WTC11 (cell line): ENCODE measurements at regions not wholly inside any gene's neighbourhood (a gene's known extent, or its start where the extent isn't known, plus 50 kb on each side); places are given as distances from the start of the nearest gene placed in this dataset.

Experiments
- ATAC-seq: fragments of 200-7000 bp; cut with Tn5 transposase; 2 replicates; pipeline ENCODE4 v1.10.0; 2021; ENCODE audit warnings: mild to moderate bottlenecking, moderate library complexity
- CTCF ChIA-PET: fragments of 300-600 bp; sonication (Branson Sonifier 250); formaldehyde crosslinking; loops from one replicate; lab custom pipeline; 2021; ENCODE audit warnings: antibody characterized with exemption; lab: Charles Lee
- POLR2A ChIA-PET: fragments of 350-600 bp; sonication (Branson Sonifier 250); formaldehyde crosslinking; loops from one replicate; lab custom pipeline; 2021; ENCODE audit warnings: antibody characterized with exemption; lab: Charles Lee
- DNase-seq: peaks from one replicate; pipeline ENCODE4 v3.0.0; 2021; ENCODE audit warnings: low spot score
- H3K27ac Mint-ChIP-seq: 2 replicates; pipeline ENCODE4 v1.8.0; 2021; ENCODE audit warnings: mixed read lengths
- H3K27me3 Mint-ChIP-seq: 2 replicates; pipeline ENCODE4 v1.8.0; 2021; ENCODE audit warnings: low read depth, mild to moderate bottlenecking, moderate library complexity, mixed read lengths
- H3K36me3 Mint-ChIP-seq: 2 replicates; pipeline ENCODE4 v1.8.0; 2021; ENCODE audit warnings: mixed read lengths
- H3K4me1 Mint-ChIP-seq: 2 replicates; pipeline ENCODE4 v1.8.0; 2022; ENCODE audit warnings: mixed read lengths
- H3K4me3 Mint-ChIP-seq: 2 replicates; pipeline ENCODE4 v1.8.0; 2021; ENCODE audit warnings: mild to moderate bottlenecking, moderate library complexity, mixed read lengths
- H3K9me3 Mint-ChIP-seq: 2 replicates; pipeline ENCODE4 v1.8.0; 2021; ENCODE audit warnings: mixed read lengths
- ARID4B ChIP-seq: sonication (generic); formaldehyde crosslinking; IDR thresholded peaks from 2 replicates; pipeline ENCODE4 v1.8.0; 2023; ENCODE audit warnings: missing genetic modification reagents, mild to moderate bottlenecking, borderline replicate concordance
- ATF3 ChIP-seq: sonication (generic); formaldehyde crosslinking; conservative IDR thresholded peaks from 2 replicates; pipeline ENCODE4 v1.8.1; 2022; ENCODE audit warnings: mild to moderate bottlenecking, missing genetic modification reagents
- ATF6 ChIP-seq: sonication (generic); formaldehyde crosslinking; IDR thresholded peaks from 2 replicates; pipeline ENCODE4 v1.8.1; 2023; ENCODE audit warnings: mild to moderate bottlenecking, missing genetic modification reagents
- CREB1 ChIP-seq: sonication (generic); formaldehyde crosslinking; IDR thresholded peaks from 2 replicates; pipeline ENCODE4 v1.8.0; 2023; ENCODE audit warnings: mild to moderate bottlenecking, missing genetic modification reagents
- E2F5 ChIP-seq: sonication (generic); formaldehyde crosslinking; IDR thresholded peaks from 2 replicates; pipeline ENCODE4 v1.8.1; 2022; ENCODE audit warnings: mild to moderate bottlenecking, moderate library complexity, missing genetic modification reagents
- ELF4 ChIP-seq: sonication (generic); formaldehyde crosslinking; IDR thresholded peaks from 2 replicates; pipeline ENCODE4 v1.8.1; 2022; ENCODE audit warnings: low read depth, mild to moderate bottlenecking, moderate library complexity, missing genetic modification reagents
- EMX1 ChIP-seq: fragments of 250-450 bp; sonication (Bioruptor Pico); IDR thresholded peaks from 2 replicates; pipeline ENCODE4 v1.8.0; 2021; ENCODE audit warnings: mild to moderate bottlenecking
- GABPB1 ChIP-seq: sonication (generic); formaldehyde crosslinking; IDR thresholded peaks from 2 replicates; pipeline ENCODE4 v1.8.1; 2023; ENCODE audit warnings: mild to moderate bottlenecking, missing genetic modification reagents
- JAZF1 ChIP-seq: fragments of 250-450 bp; sonication (Bioruptor Pico); IDR thresholded peaks from 2 replicates; pipeline ENCODE4 v1.9.0; 2021; ENCODE audit warnings: moderate library complexity, mild to moderate bottlenecking, inconsistent platforms
- KAT7 ChIP-seq: sonication (generic); formaldehyde crosslinking; IDR thresholded peaks from 2 replicates; pipeline ENCODE4 v1.8.1; 2023; ENCODE audit warnings: missing genetic modification reagents, mild to moderate bottlenecking, borderline replicate concordance
- NFYB ChIP-seq: sonication (generic); formaldehyde crosslinking; conservative IDR thresholded peaks from 2 replicates; pipeline ENCODE4 v1.8.0; 2022; ENCODE audit warnings: low read depth, missing genetic modification reagents
- NR2C2 ChIP-seq: sonication (generic); formaldehyde crosslinking; IDR thresholded peaks from 2 replicates; pipeline ENCODE4 v1.8.0; 2022; ENCODE audit warnings: mild to moderate bottlenecking, missing genetic modification reagents
- TEAD1 ChIP-seq: sonication (generic); formaldehyde crosslinking; IDR thresholded peaks from 2 replicates; pipeline ENCODE4 v1.8.0; 2022; ENCODE audit warnings: mild to moderate bottlenecking, missing genetic modification reagents
- ZBTB21 ChIP-seq: sonication (generic); formaldehyde crosslinking; IDR thresholded peaks from 2 replicates; pipeline ENCODE4 v1.8.1; 2023; ENCODE audit warnings: mild to moderate bottlenecking, missing genetic modification reagents, borderline replicate concordance
- ZNF121 ChIP-seq: sonication (generic); formaldehyde crosslinking; IDR thresholded peaks from 2 replicates; pipeline ENCODE4 v1.8.0; 2023; ENCODE audit warnings: missing genetic modification reagents
- ZNF317 ChIP-seq: sonication (generic); formaldehyde crosslinking; IDR thresholded peaks from 2 replicates; pipeline ENCODE4 v1.8.1; 2023; ENCODE audit warnings: low read depth, mild to moderate bottlenecking, moderate library complexity, missing genetic modification reagents, borderline replicate concordance
- ZNF396 ChIP-seq: fragments of 250-450 bp; sonication (Bioruptor Pico); IDR thresholded peaks from 2 replicates; pipeline ENCODE4 v1.8.0; 2021; ENCODE audit warnings: mild to moderate bottlenecking, moderate library complexity, borderline replicate concordance
- ZNF671 ChIP-seq: fragments of 250-450 bp; sonication (Bioruptor Pico); IDR thresholded peaks from 2 replicates; pipeline ENCODE4 v1.8.0; 2021; ENCODE audit warnings: mild to moderate bottlenecking
- TF ChIP-seq, protein P1 (sequence below): fragments of 250-450 bp; sonication (Bioruptor Pico); conservative IDR thresholded peaks from 2 replicates; pipeline ENCODE4 v1.9.0; 2021; ENCODE audit warnings: mild to moderate bottlenecking
- TF ChIP-seq, protein P2 (sequence below): fragments of 250-450 bp; sonication (Bioruptor Pico); IDR thresholded peaks from 2 replicates; pipeline ENCODE4 v1.9.0; 2021; ENCODE audit warnings: moderate library complexity, mild to moderate bottlenecking, inconsistent platforms, borderline replicate concordance
- TF ChIP-seq, protein P3 (sequence below): sonication (generic); formaldehyde crosslinking; IDR thresholded peaks from 2 replicates; pipeline ENCODE4 v1.8.1; 2022; ENCODE audit warnings: missing genetic modification reagents, borderline replicate concordance
- TF ChIP-seq, protein P4 (sequence below): sonication (generic); formaldehyde crosslinking; IDR thresholded peaks from 2 replicates; pipeline ENCODE4 v1.8.1; 2023; ENCODE audit warnings: mild to moderate bottlenecking, missing genetic modification reagents

- Mint-ChIP-seq H3K4me1 (peaks cover 31% of the 10 kb centered on the region), H3K36me3 (peaks cover 3% of the 10 kb centered on the region; the same call in 1 of the 2 replicates), H3K9me3 (peaks cover 3% of the 10 kb centered on the region), H3K27ac (no peak overlapping the region), H3K27me3 (no peaks in the 10 kb centered on the region), H3K4me3 (no peak overlapping the region)
- no peak for TF ChIP-seq ZNF396 (CRISPR knock-in tag)
- TF ChIP-seq JAZF1, result no peak
- TF ChIP-seq ATF6 (CRISPR knock-in tag), result no peak
- no peak for TF ChIP-seq GABPB1 (CRISPR knock-in tag)
- TF ChIP-seq TEAD1, result no peak
- no peak for TF ChIP-seq ZNF317
- no peak for TF ChIP-seq NFYB (CRISPR knock-in tag)
- TF ChIP-seq EMX1 (CRISPR knock-in tag), result no peak
- no peak for TF ChIP-seq ZNF121 (CRISPR knock-in tag)
- no peak for TF ChIP-seq ZNF671 (CRISPR knock-in tag)
- no peak for TF ChIP-seq ZBTB21 (CRISPR knock-in tag)
- TF ChIP-seq, protein P1, sequence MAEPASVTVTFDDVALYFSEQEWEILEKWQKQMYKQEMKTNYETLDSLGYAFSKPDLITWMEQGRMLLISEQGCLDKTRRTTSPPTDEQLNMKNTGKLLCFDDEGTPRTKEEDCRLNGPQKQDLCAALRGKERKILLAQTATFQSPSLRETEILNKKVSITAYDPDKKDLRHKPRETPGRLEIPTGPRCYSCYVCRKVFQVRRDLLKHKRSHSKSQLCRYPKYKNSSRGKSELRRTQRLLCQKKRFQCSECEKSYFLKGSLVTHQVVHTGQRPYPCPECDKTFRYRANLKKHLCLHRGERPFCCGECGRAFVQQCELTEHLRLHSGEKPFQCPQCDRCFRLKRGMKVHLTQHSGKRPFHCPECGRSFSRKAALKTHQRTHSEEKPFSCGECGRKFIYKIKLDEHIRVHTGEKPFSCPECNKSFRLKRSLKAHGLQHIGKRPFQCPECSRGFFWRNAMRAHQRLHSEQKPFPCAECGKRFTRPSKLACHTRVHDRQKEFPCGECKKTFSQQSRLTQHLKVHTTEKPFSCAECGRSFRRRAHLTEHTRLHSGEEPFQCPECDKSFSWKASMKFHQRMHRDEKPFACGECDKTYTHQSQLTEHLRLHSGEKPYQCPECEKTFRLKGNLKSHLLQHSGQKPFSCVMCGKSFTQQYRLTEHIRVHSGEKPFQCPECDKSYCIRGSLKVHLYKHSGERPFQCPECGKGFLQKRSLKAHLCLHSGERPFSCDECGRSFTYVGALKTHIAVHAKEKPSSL, result no peak
- no peak for TF ChIP-seq KAT7 (CRISPR knock-in tag)
- TF ChIP-seq, protein P2, sequence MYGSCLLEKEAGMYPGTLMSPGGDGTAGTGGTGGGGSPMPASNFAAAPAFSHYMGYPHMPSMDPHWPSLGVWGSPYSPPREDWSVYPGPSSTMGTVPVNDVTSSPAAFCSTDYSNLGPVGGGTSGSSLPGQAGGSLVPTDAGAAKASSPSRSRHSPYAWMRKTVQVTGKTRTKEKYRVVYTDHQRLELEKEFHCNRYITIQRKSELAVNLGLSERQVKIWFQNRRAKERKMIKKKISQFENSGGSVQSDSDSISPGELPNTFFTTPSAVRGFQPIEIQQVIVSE, result no peak
- no peak for TF ChIP-seq ELF4 (CRISPR knock-in tag)
- no peak for TF ChIP-seq ARID4B (CRISPR knock-in tag)
- TF ChIP-seq NR2C2 (CRISPR knock-in tag), result no peak
- no peak for TF ChIP-seq CREB1 (CRISPR knock-in tag)
- CTCF ChIA-PET, result no interaction called here
- no peak for ATAC-seq
- POLR2A ChIA-PET, result no interaction called here
- DNase-seq, result no peak
These were observed 139.2 kb upstream of the COL11A1 start for GRCh38 chr1:103247517-103247916.

DNA sequence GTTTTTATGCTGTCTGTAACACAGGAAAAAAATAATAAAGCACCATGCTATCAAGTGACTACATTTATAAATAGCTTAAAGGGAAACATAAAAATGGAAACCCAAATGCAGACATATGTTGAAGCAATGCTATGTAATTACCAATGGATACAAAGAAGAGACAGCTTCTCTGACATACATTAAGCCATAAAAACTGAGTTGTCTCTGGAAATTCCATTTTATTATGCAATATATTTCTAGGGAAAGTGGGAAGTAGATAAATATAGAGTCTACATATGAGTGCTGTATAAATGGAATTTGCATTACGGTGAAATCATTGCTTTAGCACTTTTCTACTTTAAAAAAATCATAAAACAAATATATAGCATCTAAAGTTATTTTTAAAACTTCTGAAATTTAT lies 135.2 kb upstream of the COL11A1 start:
- POLR2A ChIA-PET, result no interaction called here
- ATAC-seq (no peak), DNase-seq (no peak)
- Mint-ChIP-seq H3K4me3 (no peak overlapping the region), H3K9me3 (peaks cover 4% of the 10 kb centered on the region), H3K27me3 (no peaks in the 10 kb centered on the region), H3K4me1 (peaks cover 7% of the 10 kb centered on the region), H3K36me3 (no peaks in the 10 kb centered on the region), H3K27ac (no peak overlapping the region)
- CTCF ChIA-PET, result no interaction called here
- TF ChIP-seq, protein P3, sequence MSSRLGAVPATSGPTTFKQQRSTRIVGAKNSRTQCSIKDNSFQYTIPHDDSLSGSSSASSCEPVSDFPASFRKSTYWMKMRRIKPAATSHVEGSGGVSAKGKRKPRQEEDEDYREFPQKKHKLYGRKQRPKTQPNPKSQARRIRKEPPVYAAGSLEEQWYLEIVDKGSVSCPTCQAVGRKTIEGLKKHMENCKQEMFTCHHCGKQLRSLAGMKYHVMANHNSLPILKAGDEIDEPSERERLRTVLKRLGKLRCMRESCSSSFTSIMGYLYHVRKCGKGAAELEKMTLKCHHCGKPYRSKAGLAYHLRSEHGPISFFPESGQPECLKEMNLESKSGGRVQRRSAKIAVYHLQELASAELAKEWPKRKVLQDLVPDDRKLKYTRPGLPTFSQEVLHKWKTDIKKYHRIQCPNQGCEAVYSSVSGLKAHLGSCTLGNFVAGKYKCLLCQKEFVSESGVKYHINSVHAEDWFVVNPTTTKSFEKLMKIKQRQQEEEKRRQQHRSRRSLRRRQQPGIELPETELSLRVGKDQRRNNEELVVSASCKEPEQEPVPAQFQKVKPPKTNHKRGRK, result no peak
- TF ChIP-seq, protein P4, sequence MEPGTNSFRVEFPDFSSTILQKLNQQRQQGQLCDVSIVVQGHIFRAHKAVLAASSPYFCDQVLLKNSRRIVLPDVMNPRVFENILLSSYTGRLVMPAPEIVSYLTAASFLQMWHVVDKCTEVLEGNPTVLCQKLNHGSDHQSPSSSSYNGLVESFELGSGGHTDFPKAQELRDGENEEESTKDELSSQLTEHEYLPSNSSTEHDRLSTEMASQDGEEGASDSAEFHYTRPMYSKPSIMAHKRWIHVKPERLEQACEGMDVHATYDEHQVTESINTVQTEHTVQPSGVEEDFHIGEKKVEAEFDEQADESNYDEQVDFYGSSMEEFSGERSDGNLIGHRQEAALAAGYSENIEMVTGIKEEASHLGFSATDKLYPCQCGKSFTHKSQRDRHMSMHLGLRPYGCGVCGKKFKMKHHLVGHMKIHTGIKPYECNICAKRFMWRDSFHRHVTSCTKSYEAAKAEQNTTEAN (CRISPR knock-in tag), result no peak
- no peak for TF ChIP-seq E2F5 (CRISPR knock-in tag)
- TF ChIP-seq ATF3 (CRISPR knock-in tag), result no peak
